ENCODE measurements at regions not wholly inside any gene's neighbourhood (a gene's known extent, or its start where the extent isn't known, plus 50 kb on each side); places are given as distances from the start of the nearest gene placed in this dataset.

DNA sequence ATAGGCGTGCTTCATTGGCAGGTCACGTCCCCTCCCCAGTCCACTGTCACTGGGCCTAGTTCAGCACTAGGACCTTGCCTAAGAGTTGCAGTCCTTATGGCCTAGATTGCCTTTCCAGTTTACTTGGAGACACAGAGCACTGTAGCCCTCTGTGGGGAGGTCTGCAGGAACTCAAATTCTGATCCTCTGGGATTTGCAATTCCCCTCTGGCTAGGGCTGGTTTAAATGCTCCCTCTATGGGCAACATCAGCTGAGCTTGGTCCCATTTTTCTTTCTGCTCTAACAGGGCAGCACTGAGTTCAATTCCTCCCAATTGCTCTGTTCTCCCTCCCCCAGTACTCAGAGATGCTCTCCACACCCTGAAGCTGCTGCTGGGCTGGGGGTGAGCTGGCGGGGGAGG, 358.2 kb downstream of the HTR1A start:
- no peak overlapping the region for H4K8ac ChIP-seq (ENCODE audit: extremely low read depth, insufficient read depth, low read length)
- no peak overlapping the region for H3K4me3 ChIP-seq (ENCODE audit: extremely low read depth in 1 of 4, insufficient read depth in 2 of 4, low read depth in 3 of 4, low read length in 4 of 4)
- H3K79me1 ChIP-seq (ENCODE audit: low read depth, low read length), result no peaks in the 10 kb centered on the region
- no peak overlapping the region for H3K23ac ChIP-seq (ENCODE audit: insufficient read length)
- ChIA-PET POLR2A (ENCODE audit: partially characterized antibody) (no interaction called here), CTCF (ENCODE audit: partially characterized antibody) (interaction anchor here (0.6 to 1.3 kb wide), 2 partner anchors 21 to 69 kb away, joined by 3 read pairs; no protein-coding TSS in a partner anchor)
- H3K79me2 ChIP-seq (ENCODE audit: control insufficient read depth in 1 of 2, insufficient read depth in 2 of 2, low read length in 2 of 2), result no peaks in the 10 kb centered on the region
- H2BK120ac ChIP-seq (replicated peaks; ENCODE audit: low read depth, low read length), result no peak overlapping the region
- H3K9ac ChIP-seq (replicated peaks in 1 of 4; ENCODE audit: extremely low read depth in 1 of 4, low read depth in 3 of 4, low read length in 3 of 4), result no peak overlapping the region
- H2BK15ac ChIP-seq (ENCODE audit: low read length), result peak overlapping the region; percentile 12; the same call in 1 of the 2 replicates
- no peak overlapping the region for H2AK5ac ChIP-seq (ENCODE audit: low read depth, low read length)
- no peak overlapping the region for H3K18ac ChIP-seq (ENCODE audit: extremely low read depth, low read length)
- H4K5ac ChIP-seq (ENCODE audit: insufficient read length, low read depth, low read length), result no peak overlapping the region
- no peak overlapping the region for H3K14ac ChIP-seq (ENCODE audit: insufficient read length)
- H3K4me1 ChIP-seq (replicated peaks in 1 of 4; ENCODE audit: control insufficient read depth in 3 of 4, insufficient read depth in 4 of 4, low read length in 3 of 4), result no peaks in the 10 kb centered on the region
- DNase-seq (ENCODE audit: low read depth in 1 of 2, low spot score in 2 of 2) (no peak), FAIRE-seq (no peak)
- H3K27me3 ChIP-seq (replicated peaks in 1 of 4; ENCODE audit: control insufficient read depth in 3 of 4, extremely low read depth in 1 of 4, insufficient read depth in 3 of 4, low read length in 3 of 4), result peaks cover 0 to 1% (median 0%) of the 10 kb centered on the region in 4 experiments; a peak in 1 of 7 replicates
- no peak for TF ChIP-seq CHD2 (IDR thresholded peaks at IDR 0.05; ENCODE audit: low read length)
- TF ChIP-seq POU5F1 (IDR thresholded peaks at IDR 0.05; ENCODE audit: low read depth, low read length), result no peak
- TF ChIP-seq CTBP2 (IDR thresholded peaks at IDR 0.05; ENCODE audit: borderline replicate concordance, insufficient read depth, insufficient read length, low read length), result no peak
- peak in 1 of 2 experiments; percentile 17; a peak in 1 of 4 replicates for TF ChIP-seq RAD21 (IDR thresholded peaks at IDR 0.05 in 1 of 2, conservative IDR thresholded peaks at IDR 0.05 in 1 of 2; ENCODE audit: low read depth in 2 of 2, low read length in 2 of 2)
- no peak for TF ChIP-seq KDM4A (IDR thresholded peaks at IDR 0.05; ENCODE audit: low read depth, low read length, severe bottlenecking)
- no peak for TF ChIP-seq RFX5 (IDR thresholded peaks at IDR 0.05; ENCODE audit: borderline replicate concordance, low read depth, low read length)
- no peak for TF ChIP-seq HDAC6 (IDR thresholded peaks at IDR 0.05; ENCODE audit: low read depth, low read length)
- TF ChIP-seq, protein P1, sequence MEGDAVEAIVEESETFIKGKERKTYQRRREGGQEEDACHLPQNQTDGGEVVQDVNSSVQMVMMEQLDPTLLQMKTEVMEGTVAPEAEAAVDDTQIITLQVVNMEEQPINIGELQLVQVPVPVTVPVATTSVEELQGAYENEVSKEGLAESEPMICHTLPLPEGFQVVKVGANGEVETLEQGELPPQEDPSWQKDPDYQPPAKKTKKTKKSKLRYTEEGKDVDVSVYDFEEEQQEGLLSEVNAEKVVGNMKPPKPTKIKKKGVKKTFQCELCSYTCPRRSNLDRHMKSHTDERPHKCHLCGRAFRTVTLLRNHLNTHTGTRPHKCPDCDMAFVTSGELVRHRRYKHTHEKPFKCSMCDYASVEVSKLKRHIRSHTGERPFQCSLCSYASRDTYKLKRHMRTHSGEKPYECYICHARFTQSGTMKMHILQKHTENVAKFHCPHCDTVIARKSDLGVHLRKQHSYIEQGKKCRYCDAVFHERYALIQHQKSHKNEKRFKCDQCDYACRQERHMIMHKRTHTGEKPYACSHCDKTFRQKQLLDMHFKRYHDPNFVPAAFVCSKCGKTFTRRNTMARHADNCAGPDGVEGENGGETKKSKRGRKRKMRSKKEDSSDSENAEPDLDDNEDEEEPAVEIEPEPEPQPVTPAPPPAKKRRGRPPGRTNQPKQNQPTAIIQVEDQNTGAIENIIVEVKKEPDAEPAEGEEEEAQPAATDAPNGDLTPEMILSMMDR (IDR thresholded peaks at IDR 0.05; ENCODE audit: control extremely low read depth in 1 of 3, insufficient read depth in 1 of 3, low read depth in 1 of 3, low read length in 3 of 3), result peak in 1 of 3 experiments; percentile 9; a peak in 1 of 4 replicates
- no peak for TF ChIP-seq RNF2 (IDR thresholded peaks at IDR 0.05; ENCODE audit: borderline replicate concordance, low read depth, low read length, missing control alignments, poor library complexity, severe bottlenecking)
- H2BK12ac ChIP-seq (ENCODE audit: low read depth, low read length), result no peak overlapping the region
- H2BK5ac ChIP-seq (ENCODE audit: low read depth, low read length), result no peak overlapping the region
- H3K4me2 ChIP-seq (ENCODE audit: insufficient read depth in 1 of 2, low read depth in 2 of 2, low read length in 2 of 2), result no peak overlapping the region
- WGBS, 2 experiments (ENCODE audit: extremely low coverage in 1 of 2, insufficient coverage in 1 of 2, insufficient read length in 1 of 2, insufficient replicate concordance in 2 of 2, low coverage in 1 of 2, low lambda C conversion rate in 2 of 2, missing lambda C conversion rate in 1 of 2), result 82% methylated on average over 3 of the region's 3 CpGs; no CpG with 5 or more reads in 1 of the 2 experiments
- H3K4ac ChIP-seq (replicated peaks; ENCODE audit: insufficient read length, low read depth, low read length), result no peak overlapping the region
- no peak overlapping the region for H3K56ac ChIP-seq (replicated peaks; ENCODE audit: insufficient read length, low read depth, low read length)
- H3K36me3 ChIP-seq (ENCODE audit: control insufficient read depth in 2 of 4, insufficient read depth in 4 of 4, low read length in 3 of 4), result no peaks in the 10 kb centered on the region
- H3K27ac ChIP-seq (ENCODE audit: low read depth, low read length), result no peak overlapping the region
- no peak overlapping the region for H2AFZ ChIP-seq (ENCODE audit: low read length)
- no peak overlapping the region for H2BK20ac ChIP-seq (ENCODE audit: low read length)
- no peaks in the 10 kb centered on the region for H3K23me2 ChIP-seq (ENCODE audit: low read depth, low read length)
- no peaks in the 10 kb centered on the region for H4K20me1 ChIP-seq (replicated peaks in 1 of 2; ENCODE audit: control insufficient read depth in 1 of 2, insufficient read depth in 2 of 2, low read length in 2 of 2)
- no peak overlapping the region for H4K91ac ChIP-seq (replicated peaks; ENCODE audit: insufficient read length, low read length)
- H3K9me3 ChIP-seq (ENCODE audit: insufficient read depth in 2 of 2, low read depth in 1 of 2, low read length in 1 of 2), result no peaks in the 10 kb centered on the region

Data from H1 (cell line).